H1 (cell line): ENCODE measurements at regions not wholly inside any gene's neighbourhood (a gene's known extent, or its start where the extent isn't known, plus 50 kb on each side); places are given as distances from the start of the nearest gene placed in this dataset.

Experiments
- HDAC2 ChIP-seq, 2 experiments: fragments of 300-600 bp in 1 of 2; sonication (generic) in 1 of 2; IDR thresholded peaks; 2 replicates each; pipeline ENCODE4 v1.6.1; 2011 to 2012; ENCODE audit warnings: low read depth in 2 of 2, low read length in 2 of 2, mild to moderate bottlenecking in 2 of 2, moderate library complexity in 2 of 2, borderline replicate concordance in 1 of 2, inconsistent platforms in 1 of 2

GRCh38 chr7:33733870-33734650, 171.3 kb upstream of the BMPER start (continued):
- TF ChIP-seq HDAC2 (IDR thresholded peaks at IDR 0.05; ENCODE audit: borderline replicate concordance in 1 of 2, low read depth in 2 of 2, low read length in 2 of 2) = no peak
